GM18909 (cell line): ENCODE measurements at regions not wholly inside any gene's neighbourhood (a gene's known extent, or its start where the extent isn't known, plus 50 kb on each side); places are given as distances from the start of the nearest gene placed in this dataset.

Experiments
- ATAC-seq: cut with Tn5 transposase; IDR thresholded peaks from one replicate; pipeline ENCODE4 v1.9.1; 2021; ENCODE audit warnings: mild to moderate bottlenecking; ENCODE audit not compliant: unreplicated experiment, poor library complexity

DNA sequence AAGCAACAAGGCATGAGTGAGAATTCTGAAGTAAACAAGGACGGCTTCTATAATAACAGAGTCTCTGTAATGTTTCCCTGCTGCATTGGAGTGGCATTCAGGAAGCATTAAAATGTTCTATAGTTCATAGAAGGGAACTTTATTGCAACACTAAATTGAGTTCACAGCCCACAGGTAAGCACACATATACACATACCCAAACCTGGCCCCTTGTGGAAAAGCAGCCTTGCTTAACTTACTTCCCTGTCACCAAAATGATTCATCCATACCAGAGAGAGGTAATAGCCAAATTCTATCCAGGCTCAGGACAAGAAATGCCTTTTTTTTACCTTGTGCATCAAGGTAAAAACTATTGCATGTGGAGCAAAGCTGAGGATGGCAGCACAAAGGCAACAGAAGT is 241.4 kb downstream of the HHIPL2 start:
- no peak for ATAC-seq

DNA sequence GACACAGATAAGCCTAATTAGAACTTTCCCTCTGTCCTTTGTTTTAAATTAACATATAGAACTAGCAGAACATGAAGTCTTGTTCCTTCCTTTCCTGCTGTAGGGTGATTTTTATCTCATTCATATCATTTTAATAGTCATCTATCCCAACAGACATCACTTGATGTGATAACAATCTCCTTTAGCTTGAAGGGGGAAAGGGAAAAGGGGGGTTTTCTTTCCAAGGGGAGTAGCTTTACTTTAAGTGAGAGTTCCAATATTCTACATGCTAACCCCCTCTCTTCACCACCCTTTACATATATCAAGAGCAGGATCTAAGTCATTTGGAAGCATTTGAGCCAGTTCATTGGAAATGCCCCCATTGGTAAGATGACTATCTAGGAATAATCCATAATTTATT is 241.9 kb downstream of the HHIPL2 start:
- no peak for ATAC-seq

DNA sequence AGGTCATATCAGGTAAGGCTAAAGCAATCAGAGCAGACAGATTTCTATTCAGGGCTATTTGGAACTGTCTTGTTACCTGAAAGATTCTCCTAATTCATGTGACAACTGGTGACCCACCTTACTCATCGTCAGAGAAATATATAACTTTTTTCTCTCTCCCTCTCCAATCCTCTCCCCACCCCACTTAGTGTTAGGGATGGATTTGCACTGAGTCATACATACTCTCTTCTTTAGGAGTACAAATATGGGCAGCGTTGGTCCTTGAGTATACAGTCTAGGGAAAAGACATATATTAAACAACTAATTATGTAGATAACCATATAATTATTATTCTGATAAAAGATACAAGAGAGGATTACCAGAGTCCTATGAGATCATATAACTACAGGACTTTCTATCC is 246.3 kb downstream of the HHIPL2 start:
- no peak for ATAC-seq

DNA sequence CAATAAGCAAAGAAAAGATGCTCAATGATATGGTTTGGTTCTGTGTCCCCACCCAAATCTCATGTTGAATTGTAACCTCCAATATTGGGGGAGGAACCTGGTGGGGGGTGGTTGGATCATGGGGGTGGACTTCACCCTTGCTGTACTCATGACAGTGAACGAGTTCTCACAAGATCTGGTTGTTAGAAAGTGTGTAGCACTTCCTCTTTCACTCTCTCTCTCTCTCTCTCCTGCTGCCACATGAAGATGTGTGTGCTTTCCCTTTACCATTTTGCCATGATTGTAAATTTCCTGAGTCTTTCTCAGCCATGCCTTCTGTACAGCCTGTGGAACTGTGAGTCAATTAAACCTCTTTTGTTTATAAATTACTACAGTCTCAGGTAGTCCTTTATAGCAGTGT is 248.4 kb downstream of the HHIPL2 start:
- ATAC-seq: no peak

DNA sequence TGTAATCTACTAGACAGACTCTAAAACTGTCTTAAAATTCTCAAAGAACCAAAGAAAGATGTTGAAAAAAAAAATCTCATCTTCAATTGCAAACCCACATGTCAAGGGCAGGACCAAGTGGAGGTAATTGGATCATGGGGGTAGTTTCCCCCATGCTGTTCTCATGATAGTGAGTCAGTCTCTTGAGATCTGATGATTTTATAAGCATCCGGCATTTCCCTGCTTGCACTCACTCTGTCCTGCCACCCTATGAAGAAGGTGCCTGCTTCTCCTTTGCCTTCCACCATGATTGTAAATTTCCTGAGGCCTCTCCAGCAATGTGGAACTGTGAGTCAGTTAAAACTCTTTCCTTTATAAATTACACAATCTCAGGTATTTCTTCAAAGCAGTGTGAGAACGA is 257.0 kb downstream of the HHIPL2 start:
- no peak for ATAC-seq

DNA sequence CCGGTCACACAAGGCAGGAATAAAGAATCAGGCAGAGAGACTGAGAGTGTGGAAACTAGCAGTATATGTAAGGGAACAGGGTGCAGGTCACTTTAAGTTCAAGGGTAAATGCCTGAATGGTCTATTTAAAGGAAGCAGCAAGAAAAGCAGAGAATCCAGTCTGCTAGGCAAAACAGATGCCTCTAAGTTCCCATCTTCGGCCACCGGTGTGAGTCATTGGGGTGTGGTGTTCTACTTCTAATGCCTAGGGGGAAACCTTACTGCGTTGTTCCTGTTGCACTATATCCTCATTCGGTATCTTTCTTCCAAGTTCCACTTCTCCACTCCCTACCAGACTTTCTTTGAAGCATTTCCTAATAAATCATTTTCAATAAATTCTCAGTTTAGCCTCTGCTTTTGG is 259.9 kb downstream of the HHIPL2 start:
- ATAC-seq: no peak

DNA sequence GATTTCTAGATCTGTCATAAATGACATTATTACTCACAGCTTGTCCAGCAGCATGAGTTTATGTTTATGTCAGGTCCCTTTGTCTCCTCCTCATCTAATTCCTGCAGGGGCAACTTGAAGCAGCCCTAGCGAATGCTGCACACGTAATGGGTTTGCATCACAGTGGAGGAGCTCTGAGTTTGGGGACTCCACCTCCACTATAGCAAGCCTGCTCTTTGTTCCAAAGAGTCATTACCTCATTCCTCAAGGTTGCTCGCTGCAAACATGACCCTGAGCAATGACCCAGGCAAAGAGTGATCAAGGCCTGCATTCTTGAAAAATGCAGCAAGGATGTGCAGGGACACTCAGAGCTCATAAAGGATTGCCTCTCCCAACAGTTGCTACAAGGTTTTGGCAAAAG is 261.9 kb downstream of the HHIPL2 start:
- no peak for ATAC-seq

DNA sequence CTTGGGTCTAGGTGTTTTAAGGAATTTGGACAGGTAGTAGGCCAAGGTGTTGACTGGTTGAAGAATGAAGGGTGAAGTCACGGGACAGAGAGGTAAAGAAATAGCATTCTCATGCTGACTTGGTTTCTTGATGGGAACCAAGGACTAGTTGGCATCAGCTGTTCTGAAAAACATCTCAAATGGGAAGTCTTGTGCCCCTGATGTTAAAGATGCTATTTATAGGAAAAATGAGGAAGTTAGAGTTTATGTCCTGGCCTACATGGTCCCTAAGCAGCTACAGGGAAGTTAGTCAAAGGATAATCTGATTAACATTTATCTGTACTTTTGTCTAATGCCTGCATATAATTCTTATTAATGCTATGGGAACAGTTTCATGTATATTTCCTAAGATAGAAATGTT is 262.4 kb downstream of the HHIPL2 start:
- no peak for ATAC-seq

DNA sequence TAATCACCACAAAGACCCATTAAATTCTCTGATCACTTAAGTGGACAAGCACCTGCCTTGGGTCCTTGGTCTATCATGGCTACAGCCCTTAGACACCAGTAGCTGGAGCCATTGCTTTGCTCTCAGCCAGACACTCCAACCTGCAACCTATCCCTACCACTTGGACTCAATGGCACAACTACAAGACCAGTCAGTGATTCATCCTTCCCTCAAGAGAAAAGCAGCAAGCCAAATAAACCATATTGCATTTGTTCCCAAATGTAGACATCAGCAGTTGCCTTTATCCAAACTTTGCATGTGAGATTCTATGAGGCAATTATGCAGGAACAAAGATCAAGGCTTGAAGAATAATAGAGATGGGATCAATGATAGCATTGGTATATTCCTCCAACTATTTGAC is 263.4 kb downstream of the HHIPL2 start:
- ATAC-seq: no peak

DNA sequence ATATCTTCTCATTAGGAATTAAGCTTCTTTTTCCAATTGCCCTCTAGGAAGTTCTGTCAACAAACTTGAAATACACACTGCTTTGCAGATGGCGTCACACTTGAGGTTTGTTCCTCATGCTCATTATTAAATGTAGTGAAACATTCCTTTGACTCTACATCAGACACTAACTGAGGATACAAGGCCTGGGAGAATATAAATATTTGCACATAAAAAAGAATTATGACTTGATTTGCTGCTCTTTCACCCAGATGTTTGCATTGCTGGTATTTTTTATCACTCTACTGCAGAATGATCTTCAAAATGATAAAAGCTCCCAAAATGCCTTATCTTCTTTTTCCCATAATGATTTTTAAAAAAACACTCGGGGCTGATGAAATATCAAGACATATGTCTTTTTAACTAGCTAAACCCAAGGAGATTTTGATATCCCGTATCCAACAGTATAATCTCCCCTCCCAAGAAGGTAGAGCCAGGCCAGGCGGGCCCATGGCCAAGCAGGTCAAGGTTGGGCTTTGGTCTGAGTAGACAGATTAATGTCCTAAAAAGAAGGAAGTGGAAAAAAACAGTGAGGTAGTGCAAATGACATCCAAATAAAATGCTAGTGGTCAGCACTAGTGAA is 264.6 kb downstream of the HHIPL2 start:
- ATAC-seq: no peak

DNA sequence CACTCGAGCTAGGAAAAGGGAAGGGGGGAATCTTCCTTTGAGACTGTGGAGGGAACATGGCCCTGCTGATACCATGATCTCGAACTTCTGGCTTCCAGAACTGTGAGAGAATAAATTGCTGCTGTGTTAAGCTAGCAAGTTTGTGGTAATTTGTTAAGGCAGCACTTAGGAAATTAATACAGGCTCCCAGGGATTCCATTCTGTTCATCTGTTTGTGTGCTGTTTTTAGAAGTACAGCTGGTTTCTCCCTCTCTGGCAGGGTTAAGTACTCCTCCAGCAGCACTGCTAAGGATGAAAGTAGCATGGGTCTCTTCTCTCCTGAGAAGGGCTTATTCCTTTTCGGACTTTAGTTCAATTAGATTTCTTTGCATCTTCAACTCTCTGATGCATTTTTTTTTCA is 268.3 kb downstream of the HHIPL2 start:
- ATAC-seq: no peak

DNA sequence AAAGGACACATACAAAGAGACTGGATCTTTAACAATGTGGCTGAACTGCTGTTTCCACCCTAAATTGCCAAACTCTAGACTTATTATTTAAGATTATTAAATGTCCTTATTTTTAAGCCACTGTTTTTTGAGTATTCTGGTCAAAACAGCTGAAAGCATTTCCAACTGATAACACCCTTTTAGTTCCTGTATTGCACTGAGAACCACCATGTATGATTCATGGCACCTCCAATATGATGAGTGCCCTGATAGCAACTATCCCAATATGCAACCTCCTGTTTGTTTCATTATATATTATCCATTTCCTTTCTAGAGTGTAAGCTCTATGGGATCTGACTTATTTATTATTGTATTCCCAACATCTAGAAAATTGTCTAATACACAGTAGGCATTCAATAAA is 269.4 kb downstream of the HHIPL2 start:
- no peak for ATAC-seq

DNA sequence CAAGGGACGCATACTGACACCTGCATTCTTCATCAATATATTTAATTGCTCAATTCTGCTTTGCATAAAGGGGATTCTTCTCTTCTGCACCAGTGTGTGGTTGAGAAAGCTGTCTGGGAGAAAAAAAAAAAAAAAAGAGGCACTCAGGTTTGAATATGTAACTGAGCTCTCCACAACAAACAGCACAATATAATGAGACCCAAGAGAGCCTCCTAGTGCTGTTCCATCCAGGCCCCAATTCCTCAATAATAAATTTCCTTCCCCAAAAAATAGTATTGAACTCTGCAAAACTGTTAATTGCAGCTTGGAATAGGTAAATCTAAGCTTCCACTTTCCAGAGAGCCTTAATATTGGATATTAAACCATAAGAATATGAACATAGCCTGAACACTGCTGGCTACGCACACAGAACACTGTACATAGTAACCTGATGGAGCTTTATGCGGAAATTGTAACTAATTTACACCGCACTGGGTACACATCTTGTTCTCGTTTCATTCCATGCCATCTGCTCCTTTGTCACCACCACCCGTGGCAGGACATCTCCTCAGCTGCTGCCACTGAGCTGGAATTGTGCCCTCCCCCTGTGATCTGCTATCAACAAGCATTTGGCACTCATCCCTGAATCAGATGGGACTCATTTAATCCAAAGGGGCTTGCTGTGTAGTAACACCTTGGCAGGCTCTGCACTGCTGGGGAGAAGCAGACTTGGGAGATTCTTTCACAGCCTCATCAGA is 272.0 kb downstream of the HHIPL2 start:
- no peak for ATAC-seq

DNA sequence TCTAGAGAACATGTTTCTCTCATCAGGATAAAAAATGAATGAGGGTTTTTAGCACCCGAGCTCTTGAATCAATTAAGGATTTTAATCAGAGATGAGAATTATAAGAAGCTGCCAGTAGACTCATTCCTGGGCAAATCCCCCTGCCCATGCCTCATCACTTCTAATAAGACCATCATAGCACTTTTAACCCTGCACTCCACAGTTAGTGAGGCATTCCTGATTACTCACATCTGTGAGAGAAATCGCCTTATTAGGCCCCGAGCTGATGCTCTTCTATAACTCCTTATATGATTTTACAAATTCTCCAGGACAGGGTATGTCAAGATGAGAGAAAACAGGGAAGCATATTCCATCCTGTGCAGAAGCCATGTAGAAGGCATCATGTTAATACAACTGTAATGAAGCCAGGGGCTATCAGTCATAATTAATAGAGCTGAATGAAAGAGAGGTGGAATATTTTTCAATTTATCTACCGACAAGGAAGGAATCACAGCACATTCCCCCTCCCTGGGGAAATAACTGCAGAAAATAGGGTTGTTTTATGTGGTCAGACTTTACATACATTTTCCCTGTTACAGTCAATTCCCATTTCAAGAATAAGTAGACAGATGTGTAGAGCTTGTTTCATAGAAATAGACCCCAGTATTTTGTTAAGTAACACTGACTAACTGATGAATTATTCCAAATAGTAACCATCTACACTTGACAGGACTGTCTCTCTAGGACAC is 272.7 kb downstream of the HHIPL2 start:
- ATAC-seq: no peak

DNA sequence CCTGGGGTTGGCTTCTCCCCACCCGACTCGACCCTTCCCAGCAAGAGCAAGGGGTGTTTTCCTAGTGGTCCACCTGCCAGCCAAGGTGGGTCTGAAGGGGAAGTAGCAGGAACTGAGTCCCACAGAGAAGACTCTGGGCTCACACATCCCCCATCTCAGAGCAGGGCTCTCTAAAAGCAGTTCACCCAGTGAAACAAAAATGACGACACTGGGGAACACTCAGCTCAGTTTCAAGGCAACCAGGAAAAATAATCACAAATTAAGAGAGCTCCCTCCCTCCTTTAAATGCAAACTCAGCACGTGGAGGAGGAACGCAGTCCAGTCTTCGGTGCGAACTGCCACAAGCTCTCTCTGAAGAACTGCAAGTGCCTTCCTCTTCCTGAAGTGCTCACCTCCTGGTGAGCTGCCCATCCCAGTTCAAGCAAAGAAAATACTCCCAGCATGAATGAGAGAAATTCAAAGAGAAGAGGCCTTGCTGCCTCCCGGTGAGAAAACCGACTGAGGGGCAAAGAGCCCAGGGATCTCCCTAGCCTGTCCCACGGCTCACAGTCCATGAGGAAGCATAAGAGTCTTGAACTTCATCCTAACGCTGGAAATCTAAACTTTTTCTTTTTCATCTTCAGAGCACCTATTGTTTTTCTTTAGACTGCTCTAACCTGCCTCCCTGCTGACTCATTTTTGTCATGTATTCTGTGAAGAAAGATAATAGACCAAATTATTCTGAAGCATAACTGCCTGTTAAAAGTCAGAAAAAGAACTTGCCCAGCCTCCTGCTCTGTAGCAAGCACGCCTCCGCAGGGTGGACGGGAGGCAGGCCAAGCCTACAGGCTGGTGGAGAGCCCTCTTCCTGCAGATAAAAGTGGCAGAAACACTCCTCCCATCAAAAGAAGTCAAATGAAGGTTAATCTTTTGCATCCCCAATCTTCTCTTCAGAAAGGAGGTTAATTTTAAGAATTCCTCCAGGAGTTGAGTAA is 281.4 kb downstream of the HHIPL2 start:
- no peak for ATAC-seq

DNA sequence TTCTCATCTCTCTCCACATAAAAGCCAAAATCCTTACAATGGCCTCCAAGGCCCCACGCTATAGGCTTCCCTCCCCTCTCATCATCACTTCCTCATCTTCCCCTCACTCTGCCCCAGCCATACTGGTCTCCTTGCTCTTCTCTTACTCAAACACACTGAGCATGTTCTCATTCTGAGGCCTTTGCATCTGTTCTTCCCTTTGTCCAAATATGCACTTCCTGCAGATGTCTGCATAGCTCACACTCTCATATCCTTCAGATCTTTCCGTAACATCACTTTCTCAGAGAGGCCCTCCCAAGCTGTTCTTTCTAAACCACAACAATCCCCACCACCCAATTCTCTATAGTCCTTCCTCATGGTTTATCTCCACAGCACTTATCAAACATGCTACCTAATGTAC is 284.1 kb downstream of the HHIPL2 start:
- no peak for ATAC-seq

DNA sequence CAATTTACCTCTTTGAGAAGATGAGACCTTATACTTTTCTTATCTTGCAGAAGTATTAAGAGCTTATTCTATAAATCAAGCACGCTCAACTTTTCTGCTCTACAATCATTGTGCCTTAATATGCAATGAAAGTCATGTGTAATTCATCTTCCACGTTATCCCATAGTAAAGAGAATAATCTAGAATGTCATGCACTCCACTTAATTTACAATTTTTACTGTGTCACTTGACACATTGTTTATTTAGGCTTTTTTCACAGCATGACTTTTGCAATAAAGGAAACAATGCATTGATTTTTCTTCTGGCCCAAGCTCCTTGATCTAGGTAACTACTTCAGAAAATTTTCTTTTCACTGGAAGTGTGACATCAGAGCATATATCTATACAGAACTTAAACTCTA is 290.9 kb downstream of the HHIPL2 start:
- ATAC-seq: no peak

DNA sequence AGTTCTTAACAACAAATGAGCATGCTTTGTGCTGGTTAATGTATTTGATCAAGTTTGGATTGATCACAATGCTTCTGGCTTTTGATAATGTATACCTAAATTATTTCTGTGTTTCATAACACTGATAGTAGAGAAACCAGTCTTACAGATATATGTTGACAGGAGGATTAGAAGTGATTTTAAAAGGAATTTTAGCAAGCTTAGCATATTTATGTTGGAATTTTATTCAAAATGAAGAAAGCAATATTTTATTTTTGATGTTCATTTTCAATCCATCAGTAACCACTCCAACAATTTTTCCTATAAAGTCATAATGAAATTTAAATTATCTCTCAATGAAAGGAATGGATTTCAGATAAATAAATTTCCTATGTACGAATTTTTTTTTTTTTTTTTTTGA is 291.8 kb downstream of the HHIPL2 start:
- no peak for ATAC-seq

DNA sequence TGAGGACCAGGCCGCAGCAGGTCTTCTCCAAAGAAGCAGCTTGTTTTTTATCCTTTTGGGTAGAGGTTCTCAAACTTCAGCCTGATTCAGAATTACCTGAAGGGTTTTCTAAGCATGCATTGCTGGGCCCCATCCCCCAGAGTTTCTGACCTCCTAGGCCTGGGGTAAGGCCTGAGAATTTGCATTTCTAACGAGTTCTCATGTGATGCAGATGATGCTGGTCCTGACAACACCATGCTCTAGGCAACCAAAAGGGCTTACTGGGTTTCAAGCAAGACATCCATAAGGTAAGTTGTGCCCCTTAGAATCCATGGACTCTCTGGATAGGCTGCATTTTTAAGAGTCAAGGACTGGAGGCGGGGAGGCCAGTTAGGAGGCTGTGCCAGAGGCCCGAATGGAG is 295.1 kb downstream of the HHIPL2 start:
- ATAC-seq: no peak

DNA sequence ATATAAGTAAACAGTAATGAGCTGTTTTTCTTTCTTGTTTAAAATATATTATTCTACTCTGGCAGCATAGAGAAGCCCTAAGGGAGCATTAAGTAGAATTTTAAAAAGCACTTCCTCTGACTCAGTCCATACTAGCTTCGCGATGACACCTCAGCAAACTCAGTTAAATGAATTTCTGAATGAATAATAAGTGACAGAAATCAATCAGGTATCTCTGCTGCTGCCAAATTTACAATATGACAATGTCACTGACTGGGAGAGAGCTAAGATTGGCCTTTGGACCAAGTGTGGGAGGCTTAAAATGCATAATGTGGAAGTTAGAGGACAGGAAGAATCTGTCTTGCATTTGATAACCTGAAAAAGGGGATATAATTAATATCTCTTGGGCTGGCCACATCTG is 296.1 kb downstream of the HHIPL2 start:
- ATAC-seq: no peak

DNA sequence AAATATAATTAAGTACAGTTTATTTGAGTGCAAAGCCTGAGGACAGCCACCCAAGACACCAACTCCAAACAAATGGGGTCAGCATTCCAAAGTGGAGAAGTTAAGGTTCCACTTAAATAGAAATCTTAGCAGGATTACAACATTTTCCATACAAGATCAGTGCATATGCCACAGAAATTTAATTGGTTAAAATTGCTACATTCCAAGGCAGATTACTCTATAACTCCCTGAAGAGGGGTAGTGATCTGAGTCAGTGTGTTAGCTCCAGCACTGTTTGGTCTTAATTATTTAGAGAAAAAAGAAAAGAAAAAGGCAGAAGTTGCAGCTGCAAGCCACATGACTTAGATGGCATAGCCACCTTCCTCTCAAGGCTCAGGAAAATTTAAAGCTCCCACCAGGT is 297.5 kb downstream of the HHIPL2 start:
- ATAC-seq: no peak
